GM23338 (cell line): ENCODE measurements at regions not wholly inside any gene's neighbourhood (a gene's known extent, or its start where the extent isn't known, plus 50 kb on each side); places are given as distances from the start of the nearest gene placed in this dataset.

Experiments
- POLR2AphosphoS5 ChIP-seq: IDR thresholded peaks from 2 replicates; pipeline ENCODE4 v1.6.1; 2016; ENCODE audit warnings: antibody characterized with exemption, low read depth
- TF ChIP-seq, protein P1 (sequence below), 2 experiments: fragments of 200-600 bp in 1 of 2; sonication (generic) in 1 of 2; conservative IDR thresholded peaks; 2 replicates each; pipeline versions ENCODE4 v1.5.1 to v1.6.1; 2016 to 2017; ENCODE audit warnings: antibody characterized with exemption in 2 of 2, low read depth in 2 of 2, mild to moderate bottlenecking in 2 of 2, moderate library complexity in 1 of 2
- TF ChIP-seq, protein P2 (sequence below): fragments of 250-450 bp; sonication (Bioruptor Pico); IDR thresholded peaks from 2 replicates; pipeline ENCODE4 v1.5.0; 2020; ENCODE audit warnings: mild to moderate bottlenecking, moderate library complexity

DNA sequence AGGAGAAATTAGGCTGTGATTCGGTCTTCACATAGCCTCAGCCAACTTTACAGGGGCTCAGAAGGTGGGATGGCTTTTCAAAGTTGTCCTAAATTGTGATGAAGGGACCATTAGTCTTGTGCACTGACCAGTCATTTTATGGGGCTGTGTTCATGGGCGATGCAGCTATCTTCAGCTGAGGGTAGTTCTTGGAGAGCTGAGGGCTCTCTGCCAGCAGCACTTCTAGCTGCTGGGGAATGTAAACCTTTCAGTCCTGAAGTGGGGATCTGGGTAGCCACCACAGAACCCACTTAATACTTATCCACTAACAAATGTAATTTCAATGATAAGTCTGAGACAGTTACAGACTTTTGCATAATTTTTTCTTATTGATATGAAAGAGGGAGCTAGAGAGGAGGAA lies 270.6 kb downstream of the AEBP2 start:
- TF ChIP-seq, protein P1, sequence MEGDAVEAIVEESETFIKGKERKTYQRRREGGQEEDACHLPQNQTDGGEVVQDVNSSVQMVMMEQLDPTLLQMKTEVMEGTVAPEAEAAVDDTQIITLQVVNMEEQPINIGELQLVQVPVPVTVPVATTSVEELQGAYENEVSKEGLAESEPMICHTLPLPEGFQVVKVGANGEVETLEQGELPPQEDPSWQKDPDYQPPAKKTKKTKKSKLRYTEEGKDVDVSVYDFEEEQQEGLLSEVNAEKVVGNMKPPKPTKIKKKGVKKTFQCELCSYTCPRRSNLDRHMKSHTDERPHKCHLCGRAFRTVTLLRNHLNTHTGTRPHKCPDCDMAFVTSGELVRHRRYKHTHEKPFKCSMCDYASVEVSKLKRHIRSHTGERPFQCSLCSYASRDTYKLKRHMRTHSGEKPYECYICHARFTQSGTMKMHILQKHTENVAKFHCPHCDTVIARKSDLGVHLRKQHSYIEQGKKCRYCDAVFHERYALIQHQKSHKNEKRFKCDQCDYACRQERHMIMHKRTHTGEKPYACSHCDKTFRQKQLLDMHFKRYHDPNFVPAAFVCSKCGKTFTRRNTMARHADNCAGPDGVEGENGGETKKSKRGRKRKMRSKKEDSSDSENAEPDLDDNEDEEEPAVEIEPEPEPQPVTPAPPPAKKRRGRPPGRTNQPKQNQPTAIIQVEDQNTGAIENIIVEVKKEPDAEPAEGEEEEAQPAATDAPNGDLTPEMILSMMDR (conservative IDR thresholded peaks at IDR 0.05; ENCODE audit: low read depth in 2 of 2), result no peak
- no peak for TF ChIP-seq POLR2AphosphoS5
- TF ChIP-seq, protein P2, sequence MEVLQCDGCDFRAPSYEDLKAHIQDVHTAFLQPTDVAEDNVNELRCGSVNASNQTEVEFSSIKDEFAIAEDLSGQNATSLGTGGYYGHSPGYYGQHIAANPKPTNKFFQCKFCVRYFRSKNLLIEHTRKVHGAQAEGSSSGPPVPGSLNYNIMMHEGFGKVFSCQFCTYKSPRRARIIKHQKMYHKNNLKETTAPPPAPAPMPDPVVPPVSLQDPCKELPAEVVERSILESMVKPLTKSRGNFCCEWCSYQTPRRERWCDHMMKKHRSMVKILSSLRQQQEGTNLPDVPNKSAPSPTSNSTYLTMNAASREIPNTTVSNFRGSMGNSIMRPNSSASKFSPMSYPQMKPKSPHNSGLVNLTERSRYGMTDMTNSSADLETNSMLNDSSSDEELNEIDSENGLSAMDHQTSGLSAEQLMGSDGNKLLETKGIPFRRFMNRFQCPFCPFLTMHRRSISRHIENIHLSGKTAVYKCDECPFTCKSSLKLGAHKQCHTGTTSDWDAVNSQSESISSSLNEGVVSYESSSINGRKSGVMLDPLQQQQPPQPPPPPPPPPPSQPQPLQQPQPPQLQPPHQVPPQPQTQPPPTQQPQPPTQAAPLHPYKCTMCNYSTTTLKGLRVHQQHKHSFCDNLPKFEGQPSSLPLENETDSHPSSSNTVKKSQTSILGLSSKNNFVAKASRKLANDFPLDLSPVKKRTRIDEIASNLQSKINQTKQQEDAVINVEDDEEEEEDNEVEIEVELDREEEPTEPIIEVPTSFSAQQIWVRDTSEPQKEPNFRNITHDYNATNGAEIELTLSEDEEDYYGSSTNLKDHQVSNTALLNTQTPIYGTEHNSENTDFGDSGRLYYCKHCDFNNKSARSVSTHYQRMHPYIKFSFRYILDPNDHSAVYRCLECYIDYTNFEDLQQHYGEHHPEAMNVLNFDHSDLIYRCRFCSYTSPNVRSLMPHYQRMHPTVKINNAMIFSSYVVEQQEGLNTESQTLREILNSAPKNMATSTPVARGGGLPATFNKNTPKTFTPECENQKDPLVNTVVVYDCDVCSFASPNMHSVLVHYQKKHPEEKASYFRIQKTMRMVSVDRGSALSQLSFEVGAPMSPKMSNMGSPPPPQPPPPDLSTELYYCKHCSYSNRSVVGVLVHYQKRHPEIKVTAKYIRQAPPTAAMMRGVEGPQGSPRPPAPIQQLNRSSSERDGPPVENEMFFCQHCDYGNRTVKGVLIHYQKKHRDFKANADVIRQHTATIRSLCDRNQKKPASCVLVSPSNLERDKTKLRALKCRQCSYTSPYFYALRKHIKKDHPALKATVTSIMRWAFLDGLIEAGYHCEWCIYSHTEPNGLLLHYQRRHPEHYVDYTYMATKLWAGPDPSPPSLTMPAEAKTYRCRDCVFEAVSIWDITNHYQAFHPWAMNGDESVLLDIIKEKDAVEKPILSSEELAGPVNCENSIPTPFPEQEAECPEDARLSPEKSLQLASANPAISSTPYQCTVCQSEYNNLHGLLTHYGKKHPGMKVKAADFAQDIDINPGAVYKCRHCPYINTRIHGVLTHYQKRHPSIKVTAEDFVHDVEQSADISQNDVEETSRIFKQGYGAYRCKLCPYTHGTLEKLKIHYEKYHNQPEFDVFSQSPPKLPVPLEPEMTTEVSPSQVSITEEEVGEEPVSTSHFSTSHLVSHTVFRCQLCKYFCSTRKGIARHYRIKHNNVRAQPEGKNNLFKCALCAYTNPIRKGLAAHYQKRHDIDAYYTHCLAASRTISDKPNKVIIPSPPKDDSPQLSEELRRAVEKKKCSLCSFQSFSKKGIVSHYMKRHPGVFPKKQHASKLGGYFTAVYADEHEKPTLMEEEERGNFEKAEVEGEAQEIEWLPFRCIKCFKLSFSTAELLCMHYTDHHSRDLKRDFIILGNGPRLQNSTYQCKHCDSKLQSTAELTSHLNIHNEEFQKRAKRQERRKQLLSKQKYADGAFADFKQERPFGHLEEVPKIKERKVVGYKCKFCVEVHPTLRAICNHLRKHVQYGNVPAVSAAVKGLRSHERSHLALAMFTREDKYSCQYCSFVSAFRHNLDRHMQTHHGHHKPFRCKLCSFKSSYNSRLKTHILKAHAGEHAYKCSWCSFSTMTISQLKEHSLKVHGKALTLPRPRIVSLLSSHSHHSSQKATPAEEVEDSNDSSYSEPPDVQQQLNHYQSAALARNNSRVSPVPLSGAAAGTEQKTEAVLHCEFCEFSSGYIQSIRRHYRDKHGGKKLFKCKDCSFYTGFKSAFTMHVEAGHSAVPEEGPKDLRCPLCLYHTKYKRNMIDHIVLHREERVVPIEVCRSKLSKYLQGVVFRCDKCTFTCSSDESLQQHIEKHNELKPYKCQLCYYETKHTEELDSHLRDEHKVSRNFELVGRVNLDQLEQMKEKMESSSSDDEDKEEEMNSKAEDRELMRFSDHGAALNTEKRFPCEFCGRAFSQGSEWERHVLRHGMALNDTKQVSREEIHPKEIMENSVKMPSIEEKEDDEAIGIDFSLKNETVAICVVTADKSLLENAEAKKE (CRISPR knock-in tag), result no peak
